ENCODE measurements at regions not wholly inside any gene's neighbourhood (a gene's known extent, or its start where the extent isn't known, plus 50 kb on each side); places are given as distances from the start of the nearest gene placed in this dataset.
A peak's percentile ranks its signal among the peaks of the same experiment; 100 is the strongest.
"Not testable (repeated sequence)": the region's sequence is repeated elsewhere in the genome, so short reads cannot be mapped to it uniquely, and the experiment has no call there.

DNA sequence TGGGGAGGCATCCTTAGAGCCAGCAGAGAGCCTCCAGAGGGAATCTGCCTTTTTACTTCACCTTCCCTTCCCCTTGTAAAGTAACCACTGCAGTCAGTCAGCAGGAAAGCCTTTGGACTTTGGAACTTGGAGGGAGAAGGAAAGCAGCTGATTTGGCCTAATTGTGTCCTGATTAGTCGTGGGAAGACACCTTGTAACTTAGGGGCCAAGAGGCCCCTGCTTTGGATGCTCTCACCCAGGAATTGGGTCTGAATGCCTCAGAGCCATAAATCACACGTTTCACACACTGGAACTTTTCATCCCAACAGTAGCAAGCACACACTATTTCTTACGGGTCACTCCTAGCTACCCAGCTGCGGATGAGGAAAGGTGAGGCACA is 81.0 kb upstream of the PPM1B start:
- TF ChIP-seq, protein P1, sequence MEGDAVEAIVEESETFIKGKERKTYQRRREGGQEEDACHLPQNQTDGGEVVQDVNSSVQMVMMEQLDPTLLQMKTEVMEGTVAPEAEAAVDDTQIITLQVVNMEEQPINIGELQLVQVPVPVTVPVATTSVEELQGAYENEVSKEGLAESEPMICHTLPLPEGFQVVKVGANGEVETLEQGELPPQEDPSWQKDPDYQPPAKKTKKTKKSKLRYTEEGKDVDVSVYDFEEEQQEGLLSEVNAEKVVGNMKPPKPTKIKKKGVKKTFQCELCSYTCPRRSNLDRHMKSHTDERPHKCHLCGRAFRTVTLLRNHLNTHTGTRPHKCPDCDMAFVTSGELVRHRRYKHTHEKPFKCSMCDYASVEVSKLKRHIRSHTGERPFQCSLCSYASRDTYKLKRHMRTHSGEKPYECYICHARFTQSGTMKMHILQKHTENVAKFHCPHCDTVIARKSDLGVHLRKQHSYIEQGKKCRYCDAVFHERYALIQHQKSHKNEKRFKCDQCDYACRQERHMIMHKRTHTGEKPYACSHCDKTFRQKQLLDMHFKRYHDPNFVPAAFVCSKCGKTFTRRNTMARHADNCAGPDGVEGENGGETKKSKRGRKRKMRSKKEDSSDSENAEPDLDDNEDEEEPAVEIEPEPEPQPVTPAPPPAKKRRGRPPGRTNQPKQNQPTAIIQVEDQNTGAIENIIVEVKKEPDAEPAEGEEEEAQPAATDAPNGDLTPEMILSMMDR (conservative IDR thresholded peaks at IDR 0.05; ENCODE audit: low read depth, low read length): no peak
- peak overlapping the region; percentile 40 for H3K4me3 ChIP-seq (ENCODE audit: low read depth, low read length)
- DNase-seq (ENCODE audit: low read depth): no peak

GRCh38 chr2:44092519-44092918 is 76.2 kb upstream of the PPM1B start:
- H3K4me3 ChIP-seq (ENCODE audit: low read depth, low read length); DNase-seq (ENCODE audit: low read depth): not testable (repeated sequence)

- no peak overlapping the region for H3K4me3 ChIP-seq (ENCODE audit: low read depth, low read length)
- TF ChIP-seq, protein P1 (conservative IDR thresholded peaks at IDR 0.05; ENCODE audit: low read depth, low read length): no peak
- DNase-seq (ENCODE audit: low read depth): no peak
Measured at GRCh38 chr2:44093970-44094369, 74.7 kb upstream of the PPM1B start.

DNA sequence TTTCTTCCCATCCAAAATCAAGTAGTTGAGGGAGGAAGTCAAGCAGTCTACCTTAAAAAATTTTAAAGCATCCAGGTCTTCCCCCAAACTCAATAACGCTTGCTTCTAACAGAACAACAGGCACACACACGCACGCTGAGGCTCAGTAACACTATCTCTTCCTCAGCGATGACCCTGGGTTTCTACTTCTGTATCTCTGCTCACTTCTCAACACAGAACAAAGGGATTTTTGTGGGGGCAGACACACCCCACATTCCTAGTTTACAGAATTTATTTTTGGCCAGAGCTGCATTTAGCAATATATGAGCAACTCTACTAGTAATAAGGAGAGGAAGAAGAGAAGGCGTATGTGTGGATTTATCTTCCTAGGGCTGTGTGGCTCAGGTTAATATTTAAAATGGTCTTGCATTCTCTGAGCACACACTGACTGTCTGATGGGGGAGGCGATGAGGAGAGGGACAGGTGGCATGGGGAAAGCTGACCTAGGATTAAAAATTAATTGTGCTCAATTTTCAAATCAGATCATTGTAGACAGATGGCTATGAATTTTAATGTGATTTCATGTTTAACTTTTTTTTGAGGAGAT is 71.3 kb upstream of the PPM1B start:
- TF ChIP-seq, protein P1 (conservative IDR thresholded peaks at IDR 0.05; ENCODE audit: low read depth, low read length): no peak
- DNase-seq (ENCODE audit: low read depth): no peak

GRCh38 chr2:44098050-44098449 is 70.6 kb upstream of the PPM1B start:
- DNase-seq (ENCODE audit: low read depth): no peak
- no peak overlapping the region for H3K4me3 ChIP-seq (ENCODE audit: low read depth, low read length)
- TF ChIP-seq, protein P1 (conservative IDR thresholded peaks at IDR 0.05; ENCODE audit: low read depth, low read length): no peak

More for the DNA sequence above, 71.3 kb upstream of the PPM1B start:
- no peak overlapping the region for H3K4me3 ChIP-seq (ENCODE audit: low read depth, low read length)

- no peak overlapping the region for H3K4me3 ChIP-seq (ENCODE audit: low read depth, low read length)
- TF ChIP-seq, protein P1 (conservative IDR thresholded peaks at IDR 0.05; ENCODE audit: low read depth, low read length): no peak
- DNase-seq (ENCODE audit: low read depth): no peak
Measured at GRCh38 chr2:44098891-44099290, 69.8 kb upstream of the PPM1B start.

GRCh38 chr2:44100351-44100750 is 68.3 kb upstream of the PPM1B start:
- TF ChIP-seq, protein P1 (conservative IDR thresholded peaks at IDR 0.05; ENCODE audit: low read depth, low read length): no peak
- H3K4me3 ChIP-seq (ENCODE audit: low read depth, low read length): no peak overlapping the region
- DNase-seq (ENCODE audit: low read depth): peak; percentile 92
